Activated B cell treated with CpG ODN at 0.5 μM for 24 hours (primary cell): ENCODE measurements at regions not wholly inside any gene's neighbourhood (a gene's known extent, or its start where the extent isn't known, plus 50 kb on each side); places are given as distances from the start of the nearest gene placed in this dataset.

Experiments used
- ATAC-seq: fragments of 200-7000 bp; cut with Tn5 transposase; one replicate; pipeline ENCODE4 v1.10.0; 2021; ENCODE audit warnings: low read depth, mild to moderate bottlenecking, moderate library complexity
- CTCF ChIA-PET: fragments of 350-600 bp; sonication (Branson Sonifier 250); formaldehyde crosslinking; loops from one replicate; lab custom pipeline; 2021; ENCODE audit warnings: antibody characterized with exemption; lab: Charles Lee
- POLR2A ChIA-PET: fragments of 350-600 bp; sonication (Branson Sonifier 250); formaldehyde crosslinking; loops from one replicate; lab custom pipeline; 2021; ENCODE audit warnings: antibody characterized with exemption; lab: Charles Lee
- DNase-seq: peaks from one replicate; pipeline ENCODE4 v3.0.0; 2022
- H3K27ac Mint-ChIP-seq: one replicate; pipeline ENCODE4 v1.8.0; 2020; ENCODE audit warnings: mixed read lengths
- H3K27me3 Mint-ChIP-seq: one replicate; pipeline ENCODE4 v1.8.0; 2021; ENCODE audit warnings: mixed read lengths
- H3K36me3 Mint-ChIP-seq: one replicate; pipeline ENCODE4 v1.8.0; 2021; ENCODE audit warnings: low read depth, mixed read lengths
- H3K4me1 Mint-ChIP-seq: one replicate; pipeline ENCODE4 v1.8.0; 2021; ENCODE audit warnings: mixed read lengths
- H3K4me3 Mint-ChIP-seq: one replicate; pipeline ENCODE4 v1.8.0; 2020; ENCODE audit warnings: mild to moderate bottlenecking, mixed read lengths
- H3K9me3 Mint-ChIP-seq: one replicate; pipeline ENCODE4 v1.8.0; 2020; ENCODE audit warnings: mixed read lengths
- CTCF ChIP-seq: fragments of 200-600 bp; IDR thresholded peaks from one replicate; pipeline ENCODE4 v1.8.0; 2022; ENCODE audit warnings: antibody characterized with exemption, mild to moderate bottlenecking
- intact Hi-C: fragments of 100-400 bp; cut with micrococcal nuclease; formaldehyde crosslinking; loops from one replicate; pipeline ENCODE4 v1.15.1; 2024

GRCh38 chr5:136631186-136631585, 265.8 kb upstream of the TRPC7 start:
- TF ChIP-seq CTCF = no peak
- Mint-ChIP-seq H3K27me3 (no peaks in the 10 kb centered on the region), H3K4me3 (no peak overlapping the region), H3K36me3 (no peaks in the 10 kb centered on the region), H3K4me1 (no peaks in the 10 kb centered on the region), H3K27ac (no peak overlapping the region), H3K9me3 (no peaks in the 10 kb centered on the region)
- DNase-seq (no peak), ATAC-seq (no peak)
- ChIA-PET POLR2A (no interaction called here), CTCF (no interaction called here)
- intact Hi-C loops = no loop called here

- ATAC-seq (no peak), DNase-seq (no peak)
- no peak for TF ChIP-seq CTCF
- Mint-ChIP-seq H3K4me3 (no peak overlapping the region), H3K36me3 (no peaks in the 10 kb centered on the region), H3K9me3 (no peaks in the 10 kb centered on the region), H3K4me1 (no peaks in the 10 kb centered on the region), H3K27ac (no peak overlapping the region), H3K27me3 (no peaks in the 10 kb centered on the region)
- intact Hi-C loops = no loop called here
- POLR2A ChIA-PET = no interaction called here
- CTCF ChIA-PET = no interaction called here
Observed at GRCh38 chr5:136629125-136629792, 263.9 kb upstream of the TRPC7 start.

- intact Hi-C loops = no loop called here
- TF ChIP-seq CTCF = no peak
- Mint-ChIP-seq H3K27me3 (no peaks in the 10 kb centered on the region), H3K27ac (no peak overlapping the region), H3K4me3 (no peak overlapping the region), H3K36me3 (no peaks in the 10 kb centered on the region), H3K9me3 (no peaks in the 10 kb centered on the region), H3K4me1 (no peaks in the 10 kb centered on the region)
- DNase-seq (no peak), ATAC-seq (no peak)
- ChIA-PET POLR2A (no interaction called here), CTCF (no interaction called here)
Observed at GRCh38 chr5:136626531-136626930, 261.2 kb upstream of the TRPC7 start.

- no peaks in the 10 kb centered on the region for H3K27me3 Mint-ChIP-seq
- H3K9me3 Mint-ChIP-seq = no peaks in the 10 kb centered on the region
- POLR2A ChIA-PET = no interaction called here
- no peak for DNase-seq
- TF ChIP-seq CTCF = no peak
- intact Hi-C loops = no loop called here
- H3K36me3 Mint-ChIP-seq = no peaks in the 10 kb centered on the region
- H3K4me1 Mint-ChIP-seq = no peaks in the 10 kb centered on the region
- CTCF ChIA-PET = no interaction called here
- ATAC-seq = no peak
- no peak overlapping the region for H3K27ac Mint-ChIP-seq
- H3K4me3 Mint-ChIP-seq = no peak overlapping the region
Observed at GRCh38 chr5:136622747-136623146, 257.4 kb upstream of the TRPC7 start.

GRCh38 chr5:136621743-136622142, 256.4 kb upstream of the TRPC7 start:
- POLR2A ChIA-PET = no interaction called here
- intact Hi-C loops = no loop called here
- CTCF ChIA-PET = no interaction called here
- Mint-ChIP-seq H3K4me3 (no peak overlapping the region), H3K36me3 (no peaks in the 10 kb centered on the region), H3K27me3 (no peaks in the 10 kb centered on the region), H3K9me3 (no peaks in the 10 kb centered on the region), H3K4me1 (no peaks in the 10 kb centered on the region), H3K27ac (no peak overlapping the region)
- TF ChIP-seq CTCF = no peak
- no peak for ATAC-seq
- no peak for DNase-seq
